ENCODE measurements at regions not wholly inside any gene's neighbourhood (a gene's known extent, or its start where the extent isn't known, plus 50 kb on each side); places are given as distances from the start of the nearest gene placed in this dataset.

GRCh38 chr4:122555216-122555615 is 65.7 kb downstream of the IL21 start:
- H3K4me3 ChIP-seq (ENCODE audit: low read length), result no peak overlapping the region
- no peak for DNase-seq (ENCODE audit: low read depth, low spot score)

DNA sequence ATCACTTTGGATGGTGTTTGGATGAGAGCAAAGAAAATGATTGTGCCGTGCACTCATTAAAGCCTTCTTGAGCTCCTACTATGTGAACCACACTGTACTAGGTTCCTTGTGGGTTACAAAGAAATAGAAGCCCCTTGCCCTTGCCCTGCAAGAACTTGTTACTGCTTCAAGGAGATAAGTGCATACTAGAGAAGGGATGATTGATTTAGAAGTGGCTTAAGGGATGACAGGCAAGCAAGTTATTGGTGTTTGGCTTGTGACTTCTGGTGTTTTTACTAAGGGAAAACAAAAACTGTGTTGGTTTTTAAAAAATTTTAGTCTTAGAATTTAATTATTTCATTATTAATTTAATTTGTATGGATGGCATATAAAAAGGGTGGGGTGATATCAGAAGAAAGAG is 67.4 kb downstream of the IL21 start:
- no peak for DNase-seq (ENCODE audit: low read depth, low spot score)
- H3K4me3 ChIP-seq (ENCODE audit: low read length), result no peak overlapping the region

- no peak for DNase-seq (ENCODE audit: low read depth, low spot score)
- H3K4me3 ChIP-seq (ENCODE audit: low read length), result no peak overlapping the region
Measured at GRCh38 chr4:122552898-122553297, 68.0 kb downstream of the IL21 start.

- DNase-seq (ENCODE audit: low read depth, low spot score), result no peak
- no peak overlapping the region for H3K4me3 ChIP-seq (ENCODE audit: low read length)
Measured at GRCh38 chr4:122548886-122549630, 71.8 kb downstream of the IL21 start.

DNA sequence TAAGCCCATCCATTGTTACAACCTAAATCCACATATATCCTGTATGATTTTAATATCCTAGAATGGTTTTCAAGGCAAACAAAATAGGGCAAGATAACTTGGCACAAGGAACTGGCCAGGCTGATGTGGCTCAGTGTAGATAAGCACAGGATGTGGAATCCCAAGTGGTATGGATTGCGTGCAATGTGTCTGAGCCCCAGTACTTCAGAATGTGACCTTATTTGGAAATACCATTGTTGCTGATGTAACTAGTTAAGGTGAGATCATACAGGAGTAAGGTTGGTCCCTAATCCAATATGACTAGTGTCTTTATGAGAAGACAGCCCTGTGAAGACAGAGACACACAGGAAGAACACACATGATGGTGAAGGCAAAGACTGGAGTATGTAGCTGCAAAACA is 72.4 kb downstream of the IL21 start:
- H3K4me3 ChIP-seq (ENCODE audit: low read length), result no peak overlapping the region
- peak; percentile 53 for DNase-seq (ENCODE audit: low read depth, low spot score)

GRCh38 chr4:122542411-122543236 is 78.2 kb downstream of the IL21 start:
- DNase-seq (ENCODE audit: low read depth, low spot score), result no peak
- H3K4me3 ChIP-seq (ENCODE audit: low read length), result no peak overlapping the region

GRCh38 chr4:122541996-122542395 is 78.9 kb downstream of the IL21 start:
- no peak overlapping the region for H3K4me3 ChIP-seq (ENCODE audit: low read length)
- DNase-seq (ENCODE audit: low read depth, low spot score), result no peak

GRCh38 chr4:122540838-122541237 is 80.0 kb downstream of the IL21 start:
- no peak overlapping the region for H3K4me3 ChIP-seq (ENCODE audit: low read length)
- no peak for DNase-seq (ENCODE audit: low read depth, low spot score)

GRCh38 chr4:122539861-122540465 is 80.9 kb downstream of the IL21 start:
- H3K4me3 ChIP-seq (ENCODE audit: low read length), result no peak overlapping the region
- DNase-seq (ENCODE audit: low read depth, low spot score), result peak; percentile 23

- H3K4me3 ChIP-seq (ENCODE audit: low read length), result no peak overlapping the region
- no peak for DNase-seq (ENCODE audit: low read depth, low spot score)
Measured at GRCh38 chr4:122537388-122538135, 81.0 kb upstream of the IL2 start.

DNA sequence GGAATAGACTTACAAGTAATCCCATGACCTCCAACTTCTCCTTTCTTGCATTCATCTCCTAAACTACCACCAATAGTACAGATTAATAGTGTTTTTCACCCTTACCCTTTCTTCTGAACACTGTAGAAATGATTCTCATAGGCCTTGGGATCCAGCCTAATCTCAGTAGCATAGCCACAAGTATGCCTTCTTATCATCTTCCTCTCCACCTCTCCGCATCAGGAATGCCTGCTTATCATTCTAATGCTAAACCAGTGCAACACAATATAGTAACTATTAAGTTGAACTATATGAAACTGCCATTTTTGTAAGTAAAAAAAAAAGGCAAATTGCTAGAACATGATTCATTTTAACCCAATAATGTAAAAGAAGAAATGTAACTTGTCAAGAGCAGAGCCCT is 79.5 kb upstream of the IL2 start:
- no peak for DNase-seq (ENCODE audit: low read depth, low spot score)
- no peak overlapping the region for H3K4me3 ChIP-seq (ENCODE audit: low read length)

GRCh38 chr4:122534776-122535175 is 78.3 kb upstream of the IL2 start:
- no peak overlapping the region for H3K4me3 ChIP-seq (ENCODE audit: low read length)
- no peak for DNase-seq (ENCODE audit: low read depth, low spot score)

- no peak for DNase-seq (ENCODE audit: low read depth, low spot score)
- H3K4me3 ChIP-seq (ENCODE audit: low read length), result no peak overlapping the region
Measured at GRCh38 chr4:122533841-122534240, 77.3 kb upstream of the IL2 start.

DNA sequence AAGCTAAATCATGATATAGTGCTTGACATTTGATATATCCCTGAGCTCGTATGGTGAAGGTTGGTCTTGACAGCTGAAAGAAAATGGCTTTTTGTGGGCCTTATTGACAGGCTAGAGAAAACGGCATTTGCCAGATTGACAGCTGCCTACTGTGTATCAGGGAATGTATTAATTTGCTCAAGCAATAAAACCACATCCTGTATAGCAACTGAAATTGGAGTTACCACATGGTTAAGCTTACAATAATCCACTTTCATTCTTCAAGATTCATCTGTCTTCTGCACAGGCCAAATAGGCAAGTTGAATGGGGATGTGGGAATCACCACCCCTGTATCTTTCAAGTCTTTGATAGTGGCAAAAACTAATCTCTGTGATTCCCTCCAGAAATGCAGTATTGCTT is 76.2 kb upstream of the IL2 start:
- no peak overlapping the region for H3K4me3 ChIP-seq (ENCODE audit: low read length)
- DNase-seq (ENCODE audit: low read depth, low spot score), result peak; percentile 62

DNA sequence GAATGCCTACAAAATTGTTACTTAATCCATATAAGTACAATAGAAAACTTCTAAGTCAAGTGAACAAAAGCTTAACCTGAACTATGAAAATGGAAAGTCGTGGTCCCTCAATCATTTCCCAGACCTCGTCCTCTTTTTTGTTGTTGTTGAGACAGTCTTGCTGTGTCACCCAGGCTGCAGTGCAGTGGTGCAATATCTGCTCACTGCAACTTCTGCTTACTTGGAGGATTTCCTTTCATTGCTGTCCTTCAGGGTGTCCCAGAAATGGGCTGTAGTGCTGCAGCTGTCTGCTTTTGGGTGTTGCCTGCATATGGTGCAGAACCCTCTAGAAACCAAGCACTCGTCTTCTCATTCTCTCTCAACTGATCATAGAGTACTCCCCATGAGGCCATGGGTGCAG is 75.0 kb upstream of the IL2 start:
- no peak overlapping the region for H3K4me3 ChIP-seq (ENCODE audit: low read length)
- no peak for DNase-seq (ENCODE audit: low read depth, low spot score)

DNA sequence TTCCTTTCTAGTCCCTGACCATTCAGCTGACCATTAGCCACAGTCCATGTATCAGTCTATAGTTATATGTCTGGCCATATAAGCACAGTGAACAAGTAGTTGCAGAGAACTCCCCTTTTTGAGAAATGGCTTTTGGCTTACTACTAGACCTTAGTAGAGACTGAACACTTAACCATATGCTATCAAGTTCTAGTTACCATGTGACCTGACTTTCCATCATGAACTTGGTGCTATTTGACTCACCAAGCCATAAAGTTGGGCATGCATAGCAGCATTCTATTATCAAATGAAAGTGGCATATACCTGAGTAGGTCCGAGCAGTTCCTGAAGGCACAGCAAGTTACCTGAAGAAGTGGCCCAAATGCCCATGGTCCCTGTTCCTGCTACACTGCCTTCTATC is 74.5 kb upstream of the IL2 start:
- no peak for DNase-seq (ENCODE audit: low read depth, low spot score)
- no peak overlapping the region for H3K4me3 ChIP-seq (ENCODE audit: low read length)

- no peak overlapping the region for H3K4me3 ChIP-seq (ENCODE audit: low read length)
- no peak for DNase-seq (ENCODE audit: low read depth, low spot score)
Measured at GRCh38 chr4:122528879-122529278, 72.4 kb upstream of the IL2 start.

- DNase-seq (ENCODE audit: low read depth, low spot score), result no peak
- H3K4me3 ChIP-seq (ENCODE audit: low read length), result no peak overlapping the region
Measured at GRCh38 chr4:122525865-122526264, 69.3 kb upstream of the IL2 start.

GRCh38 chr4:122524176-122524575 is 67.7 kb upstream of the IL2 start:
- DNase-seq (ENCODE audit: low read depth, low spot score), result no peak

DNA sequence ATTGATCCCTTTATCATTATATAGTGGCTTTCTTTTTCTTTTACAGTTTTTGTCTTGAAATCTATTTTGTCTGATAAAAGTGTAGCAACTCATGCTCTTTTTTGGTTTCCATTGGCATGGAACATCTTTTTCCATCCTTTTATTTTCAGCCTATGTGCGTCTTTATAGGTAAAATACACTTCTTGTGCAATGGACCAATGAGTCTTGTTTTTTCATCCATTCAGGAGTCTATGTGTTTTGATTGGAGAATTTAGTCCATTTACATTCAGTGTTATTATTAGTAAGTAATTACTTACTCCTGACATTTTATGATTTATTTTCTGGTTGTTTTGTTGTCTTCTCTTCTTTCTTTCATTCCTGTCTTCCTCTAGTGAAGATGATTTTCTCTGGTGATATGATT is 66.4 kb upstream of the IL2 start:
- DNase-seq (ENCODE audit: low read depth, low spot score), result no peak

More at GRCh38 chr4:122524176-122524575, 67.7 kb upstream of the IL2 start:
- no peak overlapping the region for H3K4me3 ChIP-seq (ENCODE audit: low read length)

More for the DNA sequence above, 66.4 kb upstream of the IL2 start:
- H3K4me3 ChIP-seq (ENCODE audit: low read length), result no peak overlapping the region

Data from Jurkat, Clone E6-1 (cell line).